ENCODE measurements at regions not wholly inside any gene's neighbourhood (a gene's known extent, or its start where the extent isn't known, plus 50 kb on each side); places are given as distances from the start of the nearest gene placed in this dataset.

DNA sequence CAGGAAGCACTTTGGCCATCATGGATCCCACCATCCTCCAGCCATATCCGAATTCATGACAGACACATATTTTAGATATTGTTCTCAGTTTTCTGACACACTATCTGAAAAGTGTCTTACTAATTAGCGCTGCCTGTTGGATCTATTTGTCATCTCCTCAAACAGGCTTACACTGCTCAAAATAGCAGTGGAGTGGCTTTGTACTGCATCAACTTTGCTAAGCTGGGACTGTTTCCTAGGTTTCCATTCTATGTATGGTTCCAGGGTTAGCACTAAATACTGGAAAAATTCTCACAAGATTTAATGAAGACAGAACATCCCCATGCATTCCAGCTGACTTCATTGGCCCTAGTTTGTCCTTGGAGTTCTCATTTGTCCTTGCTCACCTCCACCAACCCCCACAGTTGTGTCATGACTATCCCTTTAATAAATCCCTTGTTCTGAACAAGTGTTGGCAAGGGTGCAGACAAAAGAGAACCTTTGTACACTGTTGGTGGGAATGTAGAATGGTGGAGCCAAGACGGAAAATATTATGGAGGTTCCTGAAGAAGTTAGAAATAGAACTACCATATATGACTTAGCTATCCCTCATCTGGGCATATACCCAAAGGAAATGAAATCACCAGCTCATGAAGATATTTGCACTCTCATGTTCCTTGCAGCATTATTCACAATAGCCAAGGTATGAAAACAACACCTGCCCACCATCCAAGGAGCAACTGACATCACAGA is 136.5 kb upstream of the RAI14 start:
- Histone ChIP-seq H3K27ac (ENCODE audit: low read length) (no peak overlapping the region), H3K27me3 (ENCODE audit: insufficient read depth, low read length) (no peaks in the 10 kb centered on the region), H3K9me3 (ENCODE audit: insufficient read depth, low read depth, low read length) (no peaks in the 10 kb centered on the region), H3K9ac (ENCODE audit: low read depth, low read length) (no peak overlapping the region), H3K4me3 (ENCODE audit: low read length) (no peak overlapping the region), H3K36me3 (ENCODE audit: insufficient read depth, low read depth, low read length) (no peaks in the 10 kb centered on the region), H3K4me1 (ENCODE audit: insufficient read depth, low read length) (peaks cover 12% of the 10 kb centered on the region)

DNA sequence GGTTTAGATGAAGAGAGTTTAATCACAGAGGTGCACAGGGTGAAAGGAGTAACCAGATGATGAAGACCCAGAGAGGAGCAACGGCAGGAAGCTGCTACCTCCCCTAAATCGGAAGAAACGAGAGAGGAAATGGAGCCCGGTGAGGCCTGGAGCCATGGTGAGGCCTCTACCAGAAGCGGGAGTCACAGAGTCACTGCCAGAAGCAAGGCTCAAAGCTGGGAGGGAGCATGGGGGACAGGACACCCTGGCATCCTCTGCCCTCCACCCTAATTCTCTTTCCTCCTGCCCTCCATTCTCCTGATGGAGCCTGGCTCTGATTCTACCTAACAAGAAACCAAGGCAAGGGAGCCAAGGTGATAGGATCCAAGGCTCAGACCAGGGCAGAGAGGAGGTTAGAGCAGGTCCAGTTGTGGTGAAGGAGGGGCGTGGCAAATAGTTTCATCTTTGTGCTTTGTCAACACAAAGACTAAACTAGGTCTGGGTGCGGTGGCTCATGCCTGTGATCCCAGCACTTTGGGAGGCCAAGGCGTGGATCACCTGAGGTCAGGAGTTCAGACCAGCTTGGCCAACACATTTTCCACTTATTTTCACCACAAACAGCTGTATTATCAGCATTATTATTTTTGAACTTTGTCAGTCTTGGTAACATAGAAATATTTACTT is 134.4 kb upstream of the RAI14 start:
- Histone ChIP-seq H3K27ac (ENCODE audit: low read length) (no peak overlapping the region), H3K4me1 (ENCODE audit: insufficient read depth, low read length) (peaks cover 12% of the 10 kb centered on the region), H3K4me3 (ENCODE audit: low read length) (no peak overlapping the region), H3K27me3 (ENCODE audit: insufficient read depth, low read length) (no peaks in the 10 kb centered on the region), H3K36me3 (ENCODE audit: insufficient read depth, low read depth, low read length) (no peaks in the 10 kb centered on the region), H3K9ac (ENCODE audit: low read depth, low read length) (no peak overlapping the region), H3K9me3 (ENCODE audit: insufficient read depth, low read depth, low read length) (no peaks in the 10 kb centered on the region)

- no peaks in the 10 kb centered on the region for H3K36me3 ChIP-seq (ENCODE audit: insufficient read depth, low read depth, low read length)
- no peaks in the 10 kb centered on the region for H3K27me3 ChIP-seq (ENCODE audit: insufficient read depth, low read length)
- peaks cover 12% of the 10 kb centered on the region for H3K4me1 ChIP-seq (ENCODE audit: insufficient read depth, low read length)
- no peaks in the 10 kb centered on the region for H3K9me3 ChIP-seq (ENCODE audit: insufficient read depth, low read depth, low read length)
- H3K27ac ChIP-seq (ENCODE audit: low read length) = no peak overlapping the region
- H3K4me3 ChIP-seq (ENCODE audit: low read length) = no peak overlapping the region
- H3K9ac ChIP-seq (ENCODE audit: low read depth, low read length) = no peak overlapping the region; the same call in 1 of the 2 replicates
Observed at GRCh38 chr5:34522599-34523386, 133.3 kb upstream of the RAI14 start.

GRCh38 chr5:34523387-34523726 is 132.8 kb upstream of the RAI14 start:
- Histone ChIP-seq H3K9ac (ENCODE audit: low read depth, low read length) (no peak overlapping the region; the same call in 1 of the 2 replicates), H3K4me1 (ENCODE audit: insufficient read depth, low read length) (peaks cover 12% of the 10 kb centered on the region), H3K9me3 (ENCODE audit: insufficient read depth, low read depth, low read length) (no peaks in the 10 kb centered on the region), H3K36me3 (ENCODE audit: insufficient read depth, low read depth, low read length) (no peaks in the 10 kb centered on the region), H3K27ac (ENCODE audit: low read length) (no peak overlapping the region), H3K27me3 (ENCODE audit: insufficient read depth, low read length) (no peaks in the 10 kb centered on the region), H3K4me3 (ENCODE audit: low read length) (no peak overlapping the region)

GRCh38 chr5:34524123-34524522 is 132.0 kb upstream of the RAI14 start:
- Histone ChIP-seq H3K4me1 (ENCODE audit: insufficient read depth, low read length) (peaks cover 12% of the 10 kb centered on the region), H3K9me3 (ENCODE audit: insufficient read depth, low read depth, low read length) (no peaks in the 10 kb centered on the region), H3K9ac (ENCODE audit: low read depth, low read length) (no peak overlapping the region), H3K4me3 (ENCODE audit: low read length) (no peak overlapping the region), H3K27ac (ENCODE audit: low read length) (no peak overlapping the region), H3K36me3 (ENCODE audit: insufficient read depth, low read depth, low read length) (no peaks in the 10 kb centered on the region), H3K27me3 (ENCODE audit: insufficient read depth, low read length) (no peaks in the 10 kb centered on the region)

DNA sequence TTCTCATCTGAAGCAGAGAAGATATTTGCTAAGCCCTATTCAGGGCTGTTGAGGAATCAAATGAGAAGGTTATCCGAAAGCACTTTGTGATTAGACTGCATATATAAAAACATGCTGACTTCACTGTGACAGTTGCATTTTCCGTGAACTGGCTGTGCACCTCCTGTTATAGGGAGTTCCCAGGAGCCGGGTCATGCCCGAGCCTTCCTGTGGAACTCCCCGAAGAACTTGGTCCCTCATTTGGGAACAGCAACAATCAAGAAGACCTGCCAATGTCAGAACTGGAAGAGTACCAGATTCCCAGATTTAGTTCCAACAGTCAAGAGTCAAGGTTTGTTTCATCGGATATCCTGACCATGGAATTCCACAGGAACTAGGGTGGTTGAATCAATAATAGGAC is 130.4 kb upstream of the RAI14 start:
- Histone ChIP-seq H3K9me3 (ENCODE audit: insufficient read depth, low read depth, low read length) (no peaks in the 10 kb centered on the region), H3K4me3 (ENCODE audit: low read length) (no peak overlapping the region), H3K4me1 (ENCODE audit: insufficient read depth, low read length) (peaks cover 12% of the 10 kb centered on the region), H3K27me3 (ENCODE audit: insufficient read depth, low read length) (no peaks in the 10 kb centered on the region), H3K9ac (ENCODE audit: low read depth, low read length) (no peak overlapping the region), H3K36me3 (ENCODE audit: insufficient read depth, low read depth, low read length) (no peaks in the 10 kb centered on the region), H3K27ac (ENCODE audit: low read length) (no peak overlapping the region)

DNA sequence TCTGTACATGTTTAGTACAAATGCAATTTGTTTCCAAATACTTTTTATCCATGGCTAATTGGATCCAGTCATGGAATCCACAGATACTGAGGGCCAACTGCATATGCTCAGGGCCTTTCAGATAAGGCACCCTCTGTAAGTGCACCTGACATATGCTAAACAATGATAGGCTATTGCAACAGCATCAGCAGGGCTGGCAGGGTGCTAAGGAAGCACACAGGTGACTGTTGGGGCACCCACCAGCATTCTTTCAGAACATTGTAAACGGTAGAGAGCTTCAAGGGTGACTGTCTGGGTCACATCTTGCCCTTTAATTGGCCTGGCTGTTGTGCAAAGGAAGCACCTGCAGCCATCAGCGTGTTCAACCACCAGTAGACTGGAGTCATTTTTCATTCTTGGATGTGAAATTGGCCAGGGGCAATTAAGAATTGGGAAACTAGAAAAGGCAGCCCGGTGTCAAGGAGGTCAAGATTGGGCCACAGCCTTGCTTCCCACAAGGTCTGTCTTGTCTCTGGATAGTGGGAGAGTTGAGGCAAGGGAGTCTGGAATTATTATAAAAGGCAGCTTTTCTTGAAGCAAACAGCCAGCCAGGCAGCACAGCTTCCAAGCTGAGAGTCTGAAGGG is 129.3 kb upstream of the RAI14 start:
- peaks cover 12% of the 10 kb centered on the region for H3K4me1 ChIP-seq (ENCODE audit: insufficient read depth, low read length)
- no peaks in the 10 kb centered on the region for H3K9me3 ChIP-seq (ENCODE audit: insufficient read depth, low read depth, low read length)
- no peaks in the 10 kb centered on the region for H3K27me3 ChIP-seq (ENCODE audit: insufficient read depth, low read length)
- H3K27ac ChIP-seq (ENCODE audit: low read length) = no peak overlapping the region
- no peak overlapping the region for H3K4me3 ChIP-seq (ENCODE audit: low read length)
- H3K36me3 ChIP-seq (ENCODE audit: insufficient read depth, low read depth, low read length) = no peaks in the 10 kb centered on the region
- H3K9ac ChIP-seq (ENCODE audit: low read depth, low read length) = no peak overlapping the region

GRCh38 chr5:34529581-34530331 is 126.4 kb upstream of the RAI14 start:
- no peaks in the 10 kb centered on the region for H3K27me3 ChIP-seq (ENCODE audit: insufficient read depth, low read length)
- H3K9me3 ChIP-seq (ENCODE audit: insufficient read depth, low read depth, low read length) = no peaks in the 10 kb centered on the region
- no peak overlapping the region for H3K4me3 ChIP-seq (ENCODE audit: low read length)

DNA sequence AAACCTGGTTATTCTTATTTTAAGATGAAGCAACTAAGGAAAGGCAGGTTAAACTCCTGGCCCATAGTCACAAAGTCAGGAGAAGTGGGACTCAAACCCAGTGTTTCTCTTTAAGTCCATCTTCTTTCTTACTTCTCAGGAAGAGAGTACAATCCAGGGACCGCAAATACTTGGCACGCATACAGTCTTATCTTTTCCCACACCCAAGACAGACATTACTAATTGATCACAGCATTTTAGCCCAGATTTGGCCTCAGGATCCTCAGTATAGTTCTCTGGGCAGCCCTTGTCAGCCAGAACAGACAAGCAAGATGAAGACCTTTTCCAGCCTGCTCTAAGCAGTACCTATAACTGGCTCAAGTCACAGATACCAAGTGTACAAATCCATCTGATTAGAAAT is 125.5 kb upstream of the RAI14 start:
- no peak overlapping the region for H3K4me3 ChIP-seq (ENCODE audit: low read length)

More at GRCh38 chr5:34529581-34530331, 126.4 kb upstream of the RAI14 start:
- Histone ChIP-seq H3K9ac (ENCODE audit: low read depth, low read length) (no peak overlapping the region), H3K4me1 (ENCODE audit: insufficient read depth, low read length) (no peaks in the 10 kb centered on the region), H3K36me3 (ENCODE audit: insufficient read depth, low read depth, low read length) (no peaks in the 10 kb centered on the region), H3K27ac (ENCODE audit: low read length) (no peak overlapping the region)

GRCh38 chr5:34531751-34532360 is 124.3 kb upstream of the RAI14 start:
- H3K9ac ChIP-seq (ENCODE audit: low read depth, low read length) = no peak overlapping the region
- no peaks in the 10 kb centered on the region for H3K4me1 ChIP-seq (ENCODE audit: insufficient read depth, low read length)
- no peak overlapping the region for H3K27ac ChIP-seq (ENCODE audit: low read length)
- no peaks in the 10 kb centered on the region for H3K27me3 ChIP-seq (ENCODE audit: insufficient read depth, low read length)
- no peaks in the 10 kb centered on the region for H3K9me3 ChIP-seq (ENCODE audit: insufficient read depth, low read depth, low read length)
- no peaks in the 10 kb centered on the region for H3K36me3 ChIP-seq (ENCODE audit: insufficient read depth, low read depth, low read length)
- H3K4me3 ChIP-seq (ENCODE audit: low read length) = no peak overlapping the region

More for the DNA sequence above, 125.5 kb upstream of the RAI14 start:
- H3K27me3 ChIP-seq (ENCODE audit: insufficient read depth, low read length) = no peaks in the 10 kb centered on the region
- no peaks in the 10 kb centered on the region for H3K9me3 ChIP-seq (ENCODE audit: insufficient read depth, low read depth, low read length)
- no peak overlapping the region for H3K9ac ChIP-seq (ENCODE audit: low read depth, low read length)
- H3K4me1 ChIP-seq (ENCODE audit: insufficient read depth, low read length) = no peaks in the 10 kb centered on the region
- H3K36me3 ChIP-seq (ENCODE audit: insufficient read depth, low read depth, low read length) = no peaks in the 10 kb centered on the region
- H3K27ac ChIP-seq (ENCODE audit: low read length) = no peak overlapping the region

Data from iPS-20b (cell line).